GM12878 (cell line): ENCODE measurements at regions not wholly inside any gene's neighbourhood (a gene's known extent, or its start where the extent isn't known, plus 50 kb on each side); places are given as distances from the start of the nearest gene placed in this dataset.

Experiments
- ATAC-seq: fragments of 200-7000 bp; cut with Tn5 transposase; 3 replicates; pipeline ENCODE4 v1.9.1; 2020; ENCODE audit warnings: mild to moderate bottlenecking, moderate library complexity
- BruUV-seq: library from RNA; stranded (reverse); fragments of 400-500 nt; replicated peaks from 2 replicates; lab custom pipeline; 2021; lab: Mats Ljungman, UMichigan
- CTCF ChIA-PET: fragments of 300-600 bp; sonication (Branson Sonifier 250); formaldehyde crosslinking; extraction: SDS; loops from one replicate; lab custom pipeline; 2021; ENCODE audit warnings: inconsistent platforms; lab: Yijun Ruan, JAX
- POLR2A ChIA-PET: fragments of 350-600 bp; formaldehyde crosslinking; extraction: SDS; loops from one replicate; lab custom pipeline; 2021; ENCODE audit warnings: inconsistent platforms; lab: Charles Lee
- RAD21 ChIA-PET: fragments of 300-600 bp; sonication (Branson Sonifier 250); formaldehyde crosslinking; loops from one replicate; lab custom pipeline; 2023; ENCODE audit warnings: antibody characterized with exemption; ENCODE audit not compliant: unreplicated experiment; lab: Charles Lee
- SMC1A ChIA-PET: fragments of 300-600 bp; sonication (Branson Sonifier 250); formaldehyde crosslinking; loops from one replicate; lab custom pipeline; 2023; ENCODE audit not compliant: unreplicated experiment, uncharacterized antibody; lab: Charles Lee
- DNase-seq: peaks from one replicate; pipeline ENCODE4 v3.0.0-alpha.2; 2011; ENCODE audit warnings: low read depth, low spot score
- FAIRE-seq: peaks from 3 replicates; lab custom pipeline; 2011; peaks lifted over from hg19 to GRCh38; lab: Jason Lieb, UNC
- H2AFZ ChIP-seq: 2 replicates; pipeline ENCODE4 v1.6.0; 2011; ENCODE audit warnings: low read depth, low read length, control low read depth; ENCODE audit not compliant: control insufficient read depth
- H3K27ac ChIP-seq: 2 replicates; pipeline ENCODE4 v1.5.1; 2011; ENCODE audit warnings: control low read depth; ENCODE audit not compliant: control insufficient read depth, insufficient read depth
- H3K27me3 ChIP-seq, 2 experiments: replicated peaks in 1 of 2; 2 replicates each; pipeline versions ENCODE4 v1.6.0 to v1.6.1; 2011; ENCODE audit warnings: low read length in 1 of 2; ENCODE audit not compliant: control insufficient read depth in 2 of 2, insufficient read depth in 2 of 2
- H3K36me3 ChIP-seq, 2 experiments: 2 replicates each; pipeline ENCODE4 v1.5.1; 2011; ENCODE audit warnings: low read length in 1 of 2; ENCODE audit not compliant: control insufficient read depth in 2 of 2, insufficient read depth in 2 of 2
- H3K4me1 ChIP-seq: 2 replicates; pipeline ENCODE4 v1.6.1; 2011; ENCODE audit warnings: mild to moderate bottlenecking, low read length, moderate library complexity, mixed read lengths; ENCODE audit not compliant: control insufficient read depth, insufficient read depth
- H3K4me2 ChIP-seq: 2 replicates; pipeline ENCODE4 v1.6.0; 2011; ENCODE audit warnings: control low read depth; ENCODE audit not compliant: control insufficient read depth, insufficient read depth
- H3K4me3 ChIP-seq: fragments of 200-600 bp; sonication (generic); 2 replicates; pipeline ENCODE4 v1.5.1; 2016
- H3K79me2 ChIP-seq: 2 replicates; pipeline ENCODE4 v1.6.0; 2011; ENCODE audit warnings: low read length; ENCODE audit not compliant: control insufficient read depth, insufficient read depth
- H3K9ac ChIP-seq: 2 replicates; pipeline ENCODE4 v1.8.0; 2011; ENCODE audit warnings: low read length, control low read depth, mixed read lengths; ENCODE audit not compliant: control insufficient read depth, insufficient read depth
- H3K9me3 ChIP-seq: replicated peaks from 3 replicates; pipeline ENCODE4 v1.5.1; 2011; ENCODE audit warnings: mild to moderate bottlenecking, low read length; ENCODE audit not compliant: control insufficient read depth, insufficient read depth
- H4K20me1 ChIP-seq: 2 replicates; pipeline ENCODE4 v1.6.0; 2011; ENCODE audit not compliant: control insufficient read depth, insufficient read depth
- BHLHE40 ChIP-seq, 2 experiments: fragments of 450-650 bp in 1 of 2; IDR thresholded peaks; 2 replicates each; pipeline ENCODE4 v1.6.1; 2011 to 2017; ENCODE audit warnings: low read depth in 2 of 2, borderline replicate concordance in 1 of 2, improper control_type of control experiment in 1 of 2, low read length in 1 of 2, mild to moderate bottlenecking in 1 of 2
- DPF2 ChIP-seq: fragments of 450-650 bp; IDR thresholded peaks from 2 replicates; pipeline ENCODE4 v1.6.1; 2017; ENCODE audit warnings: mild to moderate bottlenecking
- FOXK2 ChIP-seq: fragments of 450-650 bp; IDR thresholded peaks from 2 replicates; pipeline ENCODE4 v1.6.1; 2017; ENCODE audit warnings: mild to moderate bottlenecking, moderate library complexity
- HDAC2 ChIP-seq: fragments of 200-600 bp; sonication (generic); IDR thresholded peaks from 2 replicates; pipeline ENCODE4 v1.6.1; 2017
- KAT2A ChIP-seq: conservative IDR thresholded peaks from 2 replicates; pipeline ENCODE4 v1.6.1; 2011; ENCODE audit warnings: low read depth, low read length; ENCODE audit not compliant: control insufficient read depth
- KDM1A ChIP-seq: fragments of 200-600 bp; sonication (generic); IDR thresholded peaks from 2 replicates; pipeline ENCODE4 v1.6.1; 2016; ENCODE audit warnings: borderline replicate concordance
- NKRF ChIP-seq: fragments of 450-650 bp; conservative IDR thresholded peaks from 2 replicates; pipeline ENCODE4 v1.6.1; 2017; ENCODE audit warnings: mild to moderate bottlenecking, moderate library complexity
- NRF1 ChIP-seq: conservative IDR thresholded peaks from 2 replicates; pipeline ENCODE4 v1.6.1; 2011; ENCODE audit warnings: mild to moderate bottlenecking, low read depth, low read length, improper control_type of control experiment
- SIN3A ChIP-seq: IDR thresholded peaks from 2 replicates; pipeline ENCODE4 v1.6.1; 2012; ENCODE audit warnings: low read depth, low read length, improper control_type of control experiment
- SKIL ChIP-seq: fragments of 450-650 bp; IDR thresholded peaks from 2 replicates; pipeline ENCODE4 v1.6.1; 2017; ENCODE audit warnings: mild to moderate bottlenecking, low read depth, inconsistent platforms; ENCODE audit not compliant: poor library complexity, severe bottlenecking
- SMAD5 ChIP-seq: IDR thresholded peaks from 2 replicates; pipeline ENCODE4 v1.6.1; 2016; ENCODE audit warnings: antibody characterized with exemption, low read depth
- SMC3 ChIP-seq: IDR thresholded peaks from 2 replicates; pipeline ENCODE4 v1.6.1; 2011; ENCODE audit warnings: low read length, improper control_type of control experiment, borderline replicate concordance
- SRF ChIP-seq, 2 experiments: IDR thresholded peaks; 2 replicates each; pipeline ENCODE4 v1.6.1; 2011; ENCODE audit warnings: low read depth in 2 of 2, low read length in 2 of 2, mild to moderate bottlenecking in 1 of 2, moderate library complexity in 1 of 2
- STAT3 ChIP-seq: IDR thresholded peaks from 2 replicates; pipeline ENCODE4 v1.6.1; 2011; ENCODE audit warnings: low read depth, low read length, improper control_type of control experiment
- TCF7 ChIP-seq: IDR thresholded peaks from 2 replicates; pipeline ENCODE4 v1.6.1; 2014; ENCODE audit warnings: antibody characterized with exemption, borderline replicate concordance
- ZNF24 ChIP-seq: fragments of 450-650 bp; IDR thresholded peaks from 2 replicates; pipeline ENCODE4 v1.6.1; 2017; ENCODE audit warnings: antibody characterized with exemption, mild to moderate bottlenecking
- WGBS: methylation state at CpG from one replicate; pipeline ENCODE4 v1.1.6; 2016; ENCODE audit warnings: low lambda C conversion rate; ENCODE audit not compliant: insufficient replicate concordance, insufficient coverage; ENCODE audit errors: missing lambda C conversion rate; 5-methylcytosine and 5-hydroxymethylcytosine counted together
- in situ Hi-C: fragments of 300-500 bp; cut with MboI; formaldehyde crosslinking; loops from 9 replicates; pipeline ENCODE4 v1.14.3; 2018; ENCODE audit warnings: mixed read lengths
- intact Hi-C: fragments of 100-400 bp; cut with micrococcal nuclease; formaldehyde crosslinking; loops from one replicate; pipeline ENCODE4 v1.14.2; 2022; ENCODE audit not compliant: unreplicated experiment
- TF ChIP-seq, protein P1 (sequence below): IDR thresholded peaks from 2 replicates; pipeline ENCODE4 v1.6.1; 2012; ENCODE audit warnings: low read depth, low read length, improper control_type of control experiment

DNA sequence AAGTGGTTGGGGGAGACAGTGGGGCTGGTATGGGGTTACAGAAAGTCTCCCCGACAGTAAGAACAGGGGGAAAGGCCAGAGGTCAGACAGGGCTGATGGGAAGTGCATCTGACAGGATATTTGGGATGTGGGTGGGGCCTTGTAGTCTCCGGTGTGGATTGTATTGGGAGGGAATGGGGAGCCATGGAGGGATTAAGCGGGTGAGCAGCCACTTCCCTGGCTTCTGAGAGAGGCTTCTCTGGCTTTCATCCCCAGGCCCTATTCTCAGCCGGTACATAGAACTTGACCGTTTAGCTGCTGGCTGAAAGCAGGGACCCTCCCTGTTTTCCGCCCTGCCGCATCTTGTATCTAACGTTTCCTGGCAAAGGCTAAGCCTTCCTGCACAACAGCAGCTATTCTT is 222.0 kb upstream of the LHX5 start:
- H3K36me3 ChIP-seq = no peaks in the 10 kb centered on the region
- no peak overlapping the region for H2AFZ ChIP-seq
- H3K9me3 ChIP-seq = no peaks in the 10 kb centered on the region
- TF ChIP-seq KAT2A (no peak), NKRF (no peak), SRF (IDR thresholded peaks at IDR 0.05; ENCODE audit: low read depth in 2 of 2, low read length in 2 of 2) (no peak), ZNF24 (no peak), KDM1A (no peak), NRF1 (no peak), FOXK2 (no peak), STAT3 (no peak), DPF2 (no peak), HDAC2 (no peak), BHLHE40 (IDR thresholded peaks at IDR 0.05; ENCODE audit: borderline replicate concordance in 1 of 2, low read depth in 2 of 2, low read length in 1 of 2) (no peak), SKIL (no peak), SIN3A (no peak), TCF7 (no peak), SMC3 (no peak), SMAD5 (no peak)
- TF ChIP-seq, protein P1, sequence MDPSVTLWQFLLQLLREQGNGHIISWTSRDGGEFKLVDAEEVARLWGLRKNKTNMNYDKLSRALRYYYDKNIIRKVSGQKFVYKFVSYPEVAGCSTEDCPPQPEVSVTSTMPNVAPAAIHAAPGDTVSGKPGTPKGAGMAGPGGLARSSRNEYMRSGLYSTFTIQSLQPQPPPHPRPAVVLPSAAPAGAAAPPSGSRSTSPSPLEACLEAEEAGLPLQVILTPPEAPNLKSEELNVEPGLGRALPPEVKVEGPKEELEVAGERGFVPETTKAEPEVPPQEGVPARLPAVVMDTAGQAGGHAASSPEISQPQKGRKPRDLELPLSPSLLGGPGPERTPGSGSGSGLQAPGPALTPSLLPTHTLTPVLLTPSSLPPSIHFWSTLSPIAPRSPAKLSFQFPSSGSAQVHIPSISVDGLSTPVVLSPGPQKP = no peak
- ChIA-PET POLR2A (no interaction called here), CTCF (no interaction called here), SMC1A (no interaction called here), RAD21 (no interaction called here)
- no peak overlapping the region for H3K4me2 ChIP-seq
- in situ Hi-C loops = no loop called here
- no peak overlapping the region for H3K4me3 ChIP-seq
- no TSS peak for BruUV-seq
- FAIRE-seq (no peak), ATAC-seq (no peak), DNase-seq (no peak)
- intact Hi-C loops = no loop called here
- no peak overlapping the region for H3K27ac ChIP-seq
- no peaks in the 10 kb centered on the region for H3K79me2 ChIP-seq
- no peak overlapping the region for H3K9ac ChIP-seq
- H3K4me1 ChIP-seq = no peaks in the 10 kb centered on the region
- peaks cover 0 to 2% of the 10 kb centered on the region in 2 experiments; a peak in 2 of 4 replicates for H3K27me3 ChIP-seq
- WGBS = 47% methylated on average over 8 of the region's 8 CpGs
- H4K20me1 ChIP-seq = no peaks in the 10 kb centered on the region
